ENCODE measurements at regions not wholly inside any gene's neighbourhood (a gene's known extent, or its start where the extent isn't known, plus 50 kb on each side); places are given as distances from the start of the nearest gene placed in this dataset.

DNA sequence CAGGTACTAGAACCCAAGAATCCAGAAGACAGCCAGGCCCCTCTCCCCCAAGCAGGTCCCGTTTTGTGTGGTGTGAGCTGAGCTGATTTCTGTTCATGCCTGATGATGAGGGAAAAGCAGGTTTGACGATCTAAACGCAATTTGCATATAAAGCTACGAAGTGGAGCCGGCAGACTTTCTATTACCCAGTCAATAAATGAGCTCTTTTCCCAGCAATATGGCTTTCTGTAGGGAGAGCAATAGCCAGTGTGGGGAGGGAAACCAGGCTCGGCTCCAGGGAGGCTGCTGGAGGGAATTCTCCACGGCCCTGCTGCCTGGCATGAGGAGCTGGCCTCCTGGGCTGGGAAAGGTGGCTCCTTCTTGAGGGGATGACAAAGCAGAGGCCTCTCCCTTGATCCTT is 140.7 kb upstream of the AJAP1 start:
- H3K4me3 ChIP-seq (ENCODE audit: low read length), result no peak overlapping the region
- DNase-seq (ENCODE audit: low read depth), result no peak
- TF ChIP-seq, protein P1, sequence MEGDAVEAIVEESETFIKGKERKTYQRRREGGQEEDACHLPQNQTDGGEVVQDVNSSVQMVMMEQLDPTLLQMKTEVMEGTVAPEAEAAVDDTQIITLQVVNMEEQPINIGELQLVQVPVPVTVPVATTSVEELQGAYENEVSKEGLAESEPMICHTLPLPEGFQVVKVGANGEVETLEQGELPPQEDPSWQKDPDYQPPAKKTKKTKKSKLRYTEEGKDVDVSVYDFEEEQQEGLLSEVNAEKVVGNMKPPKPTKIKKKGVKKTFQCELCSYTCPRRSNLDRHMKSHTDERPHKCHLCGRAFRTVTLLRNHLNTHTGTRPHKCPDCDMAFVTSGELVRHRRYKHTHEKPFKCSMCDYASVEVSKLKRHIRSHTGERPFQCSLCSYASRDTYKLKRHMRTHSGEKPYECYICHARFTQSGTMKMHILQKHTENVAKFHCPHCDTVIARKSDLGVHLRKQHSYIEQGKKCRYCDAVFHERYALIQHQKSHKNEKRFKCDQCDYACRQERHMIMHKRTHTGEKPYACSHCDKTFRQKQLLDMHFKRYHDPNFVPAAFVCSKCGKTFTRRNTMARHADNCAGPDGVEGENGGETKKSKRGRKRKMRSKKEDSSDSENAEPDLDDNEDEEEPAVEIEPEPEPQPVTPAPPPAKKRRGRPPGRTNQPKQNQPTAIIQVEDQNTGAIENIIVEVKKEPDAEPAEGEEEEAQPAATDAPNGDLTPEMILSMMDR (conservative IDR thresholded peaks at IDR 0.05; ENCODE audit: low read depth, low read length), result no peak

DNA sequence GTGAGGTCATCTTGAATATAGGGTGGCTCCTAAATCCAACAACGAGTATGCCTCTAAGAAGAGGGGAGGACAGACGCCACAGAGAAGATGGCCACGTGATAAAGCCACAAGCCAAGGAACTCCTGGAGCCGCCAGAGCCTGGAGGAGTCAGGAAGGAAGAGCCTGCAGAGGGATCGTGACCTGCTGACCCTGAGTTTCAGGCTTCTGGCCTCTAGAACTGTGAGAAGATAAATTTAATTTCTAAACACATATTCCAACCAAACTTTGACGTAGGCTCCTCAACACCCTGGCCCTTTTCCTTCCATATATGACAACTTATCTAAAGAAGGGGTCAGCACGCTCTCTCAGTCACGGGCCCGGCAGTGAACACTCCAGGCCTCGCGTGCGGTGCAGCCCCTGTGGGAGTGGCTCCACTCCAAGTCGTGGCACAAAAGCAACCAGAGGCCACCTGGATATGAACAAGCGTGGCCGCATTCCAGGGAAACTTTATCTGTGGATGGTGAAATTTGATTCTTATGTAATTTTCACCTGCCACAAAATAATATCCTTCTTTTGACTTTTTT is 138.6 kb upstream of the AJAP1 start:
- no peak overlapping the region for H3K4me3 ChIP-seq (ENCODE audit: low read length)
- TF ChIP-seq, protein P1 (conservative IDR thresholded peaks at IDR 0.05; ENCODE audit: low read depth, low read length), result no peak
- DNase-seq (ENCODE audit: low read depth), result no peak

DNA sequence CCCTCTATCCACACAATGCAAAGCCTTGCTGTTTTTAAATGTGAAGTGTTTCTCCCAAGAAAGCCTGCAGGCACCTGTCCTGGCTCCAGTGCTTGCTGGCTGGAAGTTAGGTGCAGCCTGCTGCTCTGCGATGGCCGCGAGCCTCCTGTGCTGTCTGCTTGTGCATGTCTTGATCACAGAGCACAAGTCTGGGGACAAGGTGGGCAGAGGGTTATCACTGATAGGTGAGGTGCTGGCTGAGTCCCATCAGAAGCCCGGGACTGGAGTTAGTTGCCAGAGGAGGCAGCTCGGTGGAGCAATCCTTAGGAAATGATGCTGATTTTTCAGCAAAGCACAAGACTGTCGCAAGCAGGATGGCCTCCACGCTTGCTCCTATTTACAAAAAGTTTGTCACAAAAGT is 137.8 kb upstream of the AJAP1 start:
- H3K4me3 ChIP-seq (ENCODE audit: low read length), result no peak overlapping the region
- DNase-seq (ENCODE audit: low read depth), result no peak
- TF ChIP-seq, protein P1 (conservative IDR thresholded peaks at IDR 0.05; ENCODE audit: low read depth, low read length), result no peak

DNA sequence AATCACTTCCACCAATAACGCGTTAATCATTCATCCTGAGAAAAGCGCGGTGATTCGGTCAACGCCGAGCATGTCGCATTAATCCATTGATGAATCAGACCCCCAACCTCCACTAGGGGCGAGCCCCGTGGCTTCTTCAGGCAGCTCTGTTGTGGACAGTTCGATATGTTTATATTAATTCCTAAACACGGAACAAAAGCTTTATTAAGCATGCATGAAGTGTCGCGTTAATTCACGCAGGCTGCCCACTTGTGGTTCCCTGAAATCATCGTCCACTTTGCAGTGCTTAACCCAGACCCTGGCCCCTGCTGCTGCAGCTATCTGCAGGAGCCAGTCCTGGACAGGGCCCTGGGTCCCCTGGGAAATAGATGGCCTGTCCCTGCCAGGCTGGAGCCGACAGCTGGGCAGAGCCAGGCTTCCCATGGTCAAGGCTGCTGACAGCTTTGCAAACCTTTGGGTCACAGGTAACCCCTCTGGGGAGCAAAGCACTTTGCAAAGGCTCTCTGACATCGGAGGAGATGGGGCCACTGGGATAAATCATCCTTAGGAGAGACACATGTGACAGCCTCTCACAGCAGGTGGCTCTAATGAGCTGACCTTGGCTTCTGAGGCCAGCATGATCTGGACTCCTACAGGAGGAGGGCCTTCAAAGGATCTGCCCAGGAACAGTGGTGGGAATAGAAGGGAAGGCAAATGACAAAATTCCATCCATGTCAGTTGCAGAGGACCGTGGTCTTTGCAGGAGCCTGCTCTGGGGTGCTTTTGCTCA is 137.0 kb upstream of the AJAP1 start:
- no peak for DNase-seq (ENCODE audit: low read depth)
- no peak overlapping the region for H3K4me3 ChIP-seq (ENCODE audit: low read length)
- TF ChIP-seq, protein P1 (conservative IDR thresholded peaks at IDR 0.05; ENCODE audit: low read depth, low read length), result no peak

DNA sequence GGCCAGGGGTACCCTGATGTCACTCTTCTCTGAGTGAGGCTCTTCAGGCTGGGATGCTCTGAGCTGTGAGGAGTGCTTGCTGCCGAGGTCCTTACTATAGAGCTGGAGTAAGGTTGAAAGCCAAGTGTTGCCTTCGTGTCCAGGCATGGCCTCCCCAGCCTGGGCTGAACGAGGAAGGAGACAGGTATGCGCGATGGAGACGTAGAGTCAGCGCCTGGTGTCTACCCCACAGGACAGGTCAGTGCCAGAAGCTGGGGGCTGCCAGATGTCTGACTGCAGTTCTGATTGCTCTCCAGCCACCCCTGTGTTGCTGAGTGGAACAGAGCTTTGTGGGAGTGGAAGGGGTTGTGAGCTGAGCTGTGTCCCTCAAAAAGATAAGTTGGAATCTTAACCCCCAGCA is 135.8 kb upstream of the AJAP1 start:
- TF ChIP-seq, protein P1 (conservative IDR thresholded peaks at IDR 0.05; ENCODE audit: low read depth, low read length), result no peak
- no peak overlapping the region for H3K4me3 ChIP-seq (ENCODE audit: low read length)
- DNase-seq (ENCODE audit: low read depth), result no peak

DNA sequence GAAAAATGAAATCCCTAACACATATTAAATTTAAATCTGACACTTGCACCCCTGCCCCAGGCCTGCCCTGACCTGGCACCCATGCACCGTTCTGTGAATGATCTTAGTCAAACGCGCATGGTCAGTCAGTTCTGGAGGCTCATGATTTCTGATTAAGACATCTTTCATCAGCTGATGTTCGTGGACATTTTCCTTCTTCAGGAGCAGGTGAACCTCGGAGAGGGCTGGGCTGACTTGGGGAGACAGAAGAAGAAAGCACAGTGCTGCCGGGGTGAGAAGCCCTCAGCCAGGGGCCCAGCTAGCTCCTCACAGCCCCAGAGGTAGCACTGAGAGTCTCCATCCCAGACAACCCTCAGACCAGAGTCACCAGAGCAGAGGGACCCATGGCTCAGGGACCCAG is 134.5 kb upstream of the AJAP1 start:
- TF ChIP-seq, protein P1 (conservative IDR thresholded peaks at IDR 0.05; ENCODE audit: low read depth, low read length), result no peak
- no peak overlapping the region for H3K4me3 ChIP-seq (ENCODE audit: low read length)
- no peak for DNase-seq (ENCODE audit: low read depth)

DNA sequence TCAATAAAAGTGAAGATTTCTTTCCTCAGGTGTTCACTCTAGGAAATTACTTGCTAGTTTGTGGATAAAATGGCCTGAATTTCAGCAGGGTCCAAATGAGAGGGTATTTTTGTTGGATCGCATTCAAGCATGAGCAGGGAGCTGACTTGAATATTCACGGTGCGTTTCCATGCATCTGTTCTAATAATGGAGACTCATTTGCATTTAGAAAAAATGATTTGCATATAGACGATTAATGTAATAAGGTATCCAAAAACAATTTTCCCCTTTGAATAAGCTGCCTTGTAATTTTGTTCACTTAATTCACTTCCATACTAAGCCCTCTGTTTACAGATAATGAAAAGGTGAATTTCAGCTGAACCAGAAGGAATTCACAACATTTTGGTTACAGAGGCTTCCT is 130.9 kb upstream of the AJAP1 start:
- TF ChIP-seq, protein P1 (conservative IDR thresholded peaks at IDR 0.05; ENCODE audit: low read depth, low read length), result no peak
- DNase-seq (ENCODE audit: low read depth), result no peak
- H3K4me3 ChIP-seq (ENCODE audit: low read length), result no peak overlapping the region
